Pancreas (tissue), 10 donors: ENCODE measurements at regions not wholly inside any gene's neighbourhood (a gene's known extent, or its start where the extent isn't known, plus 50 kb on each side); places are given as distances from the start of the nearest gene placed in this dataset.

Experiments used
- ATAC-seq, 4 donors: fragments of 200-7000 bp; cut with Tn5 transposase; one replicate each; pipeline versions ENCODE4 v1.8.0 to v1.9.1; 2020; ENCODE audit warnings: mild to moderate bottlenecking in 4 of 4, moderate library complexity in 4 of 4
- DNase-seq, 6 donors: peaks; one replicate each; pipeline ENCODE4 v3.0.0-alpha.2; 2020
- FAIRE-seq: peaks from 2 replicates; lab custom pipeline; 2012; peaks lifted over from hg19 to GRCh38; lab: Jason Lieb, UNC
- H3K27ac ChIP-seq, 4 donors: fragments of 200-600 bp; sonication (generic); 1 replicate in 3 of 4; 2 replicates in 1 of 4; pipeline versions ENCODE4 v1.5.0 to v1.8.0; 2020
- H3K27me3 ChIP-seq, 4 donors: fragments of 200-600 bp; one replicate each; pipeline ENCODE4 v1.8.0; 2021
- H3K36me3 ChIP-seq, 3 donors: fragments of 200-600 bp; sonication (generic) in 1 of 3; one replicate each; pipeline versions ENCODE4 v1.5.0 to v1.8.0; 2020 to 2021
- H3K4me1 ChIP-seq, 3 donors: fragments of 200-600 bp; one replicate each; pipeline ENCODE4 v1.8.0; 2021
- H3K4me3 ChIP-seq, 4 donors: fragments of 200-600 bp; sonication (generic) in 2 of 4; one replicate each; pipeline versions ENCODE4 v1.5.0 to v1.8.0; 2020 to 2021
- H3K9me3 ChIP-seq, 4 donors: fragments of 200-600 bp; one replicate each; pipeline ENCODE4 v1.8.0; 2021
- CTCF ChIP-seq, 4 donors: fragments of 200-600 bp; sonication (generic) in 3 of 4; IDR thresholded peaks; one replicate each; pipeline versions ENCODE4 v1.5.0 to v1.8.0; 2021; ENCODE audit warnings: antibody characterized with exemption in 4 of 4
- WGBS, 2 donors: extraction: QIAGEN DNeasy Blood & Tissue Kit; methylation state at CpG; one replicate each; pipeline ENCODE4 v1.1.7; 2013; 5-methylcytosine and 5-hydroxymethylcytosine counted together
- intact Hi-C, 3 donors: fragments of 100-400 bp; cut with DNase I; formaldehyde crosslinking; loops; one replicate each; pipeline versions ENCODE4 v1.11.1 to v1.14.2; 2022
- donor health status: healthy with polysubstance abuse.
- donor health status: DM: no; HTN: no; CAD: no; lungs with moderate emphysema.
- donor health status: DM: no; HTN: no; CAD: no.
- donor health status: control.
- donor health status: control.
- donor health status: Bipolar disorder and iron deficiency.
- donor health status: DM: yes; HTN: yes; CAD: no.
- donor health status: DM: no; HTN: no; CAD: no.
- donor health status: DM: no; HTN: no; CAD: no.
- donor health status: DM: yes; HTN: yes; CAD: no.

- ATAC-seq (no peak), FAIRE-seq (no peak), DNase-seq (no peak)
- no peaks in the 10 kb centered on the region for H3K27me3 ChIP-seq
- H3K9me3 ChIP-seq: no peaks in the 10 kb centered on the region
- H3K27ac ChIP-seq: no peak overlapping the region
- intact Hi-C loops: loop anchor here in 2 of 3 donors (10.0 kb wide), 2 partner anchors 247 to 753 kb away; no protein-coding TSS in a partner anchor
- H3K4me3 ChIP-seq: no peak overlapping the region
- H3K4me1 ChIP-seq: no peaks in the 10 kb centered on the region
- H3K36me3 ChIP-seq: no peaks in the 10 kb centered on the region
- no peak for TF ChIP-seq CTCF (IDR thresholded peaks at IDR 0.05)
- 60 to 66% methylated on average over 14 of the region's 14 CpGs for WGBS, 2 donors
Observed at GRCh38 chr14:94682061-94682516, 69.9 kb downstream of the SERPINA3 start.

DNA sequence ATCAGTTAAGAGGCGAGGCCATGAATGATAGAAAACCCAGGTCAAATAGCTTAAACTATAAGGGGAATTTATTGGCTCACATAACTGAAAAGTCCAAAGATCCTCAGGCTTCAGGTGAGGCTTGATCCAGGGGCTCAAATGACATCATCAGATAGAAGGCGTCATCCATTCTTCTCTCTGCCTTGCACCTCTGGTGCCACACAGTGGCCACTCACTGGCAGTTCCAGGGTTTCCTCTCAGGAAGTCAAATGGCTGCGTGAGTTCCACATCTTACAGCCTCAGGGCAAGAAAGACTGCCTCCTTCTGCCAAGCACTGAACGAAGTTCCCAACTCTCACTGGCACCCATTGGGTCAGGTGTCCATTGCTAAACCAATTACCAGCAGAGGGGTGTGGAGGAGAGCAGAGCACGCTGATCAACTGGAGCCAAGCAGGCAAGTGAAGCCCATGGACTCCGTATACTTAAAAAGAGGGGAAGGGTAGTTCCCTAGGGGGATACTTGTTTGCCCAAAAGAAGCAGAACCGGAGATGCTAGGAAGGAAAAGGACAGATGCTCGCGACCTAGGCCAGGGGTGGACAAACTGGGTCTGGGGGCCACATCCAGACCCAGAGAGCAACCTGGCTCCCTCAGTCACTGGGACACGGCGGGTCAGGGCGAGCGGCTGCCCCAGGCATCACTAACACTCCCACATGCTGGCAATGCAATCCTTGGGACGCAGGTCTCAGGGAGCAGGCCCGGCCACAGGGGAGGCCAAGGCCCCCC lies 69.3 kb downstream of the SERPINA3 start:
- TF ChIP-seq CTCF (IDR thresholded peaks at IDR 0.05): peak; percentile 21 to 39 (median 32)
- ATAC-seq (peak; percentile 74 to 94 (median 88)), DNase-seq (peak in 2 of 6 donors; percentile 34 to 64), FAIRE-seq (no peak)
- 64 to 75% methylated on average over 15 of the region's 15 CpGs for WGBS, 2 donors
- no peaks in the 10 kb centered on the region for H3K9me3 ChIP-seq
- H3K4me1 ChIP-seq: no peaks in the 10 kb centered on the region
- H3K36me3 ChIP-seq: no peaks in the 10 kb centered on the region
- intact Hi-C loops: loop anchor here in 2 of 3 donors (10.0 kb wide), 2 partner anchors 247 to 753 kb away; no protein-coding TSS in a partner anchor
- H3K4me3 ChIP-seq: no peak overlapping the region
- no peaks in the 10 kb centered on the region for H3K27me3 ChIP-seq
- no peak overlapping the region for H3K27ac ChIP-seq

- Histone ChIP-seq H3K4me1 (no peaks in the 10 kb centered on the region), H3K27me3 (no peaks in the 10 kb centered on the region), H3K9me3 (no peaks in the 10 kb centered on the region), H3K27ac (no peak overlapping the region), H3K4me3 (no peak overlapping the region), H3K36me3 (no peaks in the 10 kb centered on the region)
- ATAC-seq (no peak), FAIRE-seq (no peak), DNase-seq (no peak)
- no peak for TF ChIP-seq CTCF (IDR thresholded peaks at IDR 0.05)
- intact Hi-C loops: loop anchor here in 2 of 3 donors (10.0 kb wide), 2 partner anchors 246 to 754 kb away; no protein-coding TSS in a partner anchor
- WGBS, 2 donors: 87 to 88% methylated on average over 6 of the region's 6 CpGs
Observed at GRCh38 chr14:94680862-94681288, 68.7 kb downstream of the SERPINA3 start.

DNA sequence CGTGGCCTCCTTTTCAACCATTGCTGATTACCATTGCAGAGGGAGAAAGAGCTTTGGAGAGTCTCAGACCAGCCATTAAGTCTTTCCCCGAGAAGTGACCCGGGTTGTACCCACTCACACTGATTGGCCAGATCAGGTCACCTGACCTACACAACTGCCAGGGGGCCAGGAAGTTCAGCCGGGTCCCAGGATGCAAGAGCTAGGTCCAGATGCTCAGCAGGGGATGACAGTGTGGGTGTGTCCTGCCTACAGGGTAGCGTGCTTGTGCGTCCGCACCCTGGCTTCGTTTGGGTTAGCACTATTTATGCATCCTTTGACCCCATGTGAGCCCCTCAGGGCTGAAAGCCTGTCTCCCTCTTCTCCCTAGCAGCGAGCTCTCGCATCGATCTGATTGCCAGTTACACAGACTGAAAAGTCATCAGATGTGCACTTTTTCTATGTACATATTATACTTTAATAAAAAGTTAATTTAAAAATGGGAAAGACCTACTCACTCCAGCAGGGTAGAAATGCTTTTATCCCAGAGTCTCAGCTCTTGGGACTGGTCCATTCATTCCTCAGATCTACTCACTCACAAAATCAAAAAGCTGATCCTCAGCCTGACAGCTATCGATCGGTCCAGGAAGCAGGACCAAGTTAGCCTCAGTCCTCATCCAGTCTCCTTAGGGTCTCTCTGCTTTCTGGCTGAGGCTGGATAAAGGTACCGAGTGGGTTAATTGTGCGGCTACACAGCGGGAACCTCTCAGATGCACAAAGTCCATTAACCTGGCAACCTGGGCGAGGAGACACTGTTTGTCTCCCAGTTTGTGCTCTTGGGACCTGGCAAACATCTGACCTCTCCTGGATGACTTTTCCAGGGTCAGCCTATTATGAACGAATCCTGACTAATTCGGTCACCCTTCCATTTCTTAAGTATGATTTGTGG lies 68.0 kb downstream of the SERPINA3 start:
- DNase-seq (no peak), FAIRE-seq (no peak), ATAC-seq (no peak)
- no peak for TF ChIP-seq CTCF (IDR thresholded peaks at IDR 0.05)
- Histone ChIP-seq H3K27me3 (no peaks in the 10 kb centered on the region), H3K4me1 (no peaks in the 10 kb centered on the region), H3K36me3 (no peaks in the 10 kb centered on the region), H3K27ac (no peak overlapping the region), H3K9me3 (no peaks in the 10 kb centered on the region), H3K4me3 (no peak overlapping the region)
- intact Hi-C loops: loop anchor here in 2 of 3 donors (10.0 kb wide), 2 partner anchors 245 to 755 kb away; no protein-coding TSS in a partner anchor
- WGBS, 2 donors: 61 to 69% methylated on average over 19 of the region's 19 CpGs
